ENCODE measurements at regions not wholly inside any gene's neighbourhood (a gene's known extent, or its start where the extent isn't known, plus 50 kb on each side); places are given as distances from the start of the nearest gene placed in this dataset.
"Not testable (repeated sequence)": the region's sequence is repeated elsewhere in the genome, so short reads cannot be mapped to it uniquely, and the experiment has no call there.

- no peak for DNase-seq
Measured at GRCh38 chr11:116055064-116055463, 550.8 kb upstream of the CADM1 start.

GRCh38 chr11:116053548-116053919 lies 549.3 kb upstream of the CADM1 start:
- DNase-seq = no peak

DNA sequence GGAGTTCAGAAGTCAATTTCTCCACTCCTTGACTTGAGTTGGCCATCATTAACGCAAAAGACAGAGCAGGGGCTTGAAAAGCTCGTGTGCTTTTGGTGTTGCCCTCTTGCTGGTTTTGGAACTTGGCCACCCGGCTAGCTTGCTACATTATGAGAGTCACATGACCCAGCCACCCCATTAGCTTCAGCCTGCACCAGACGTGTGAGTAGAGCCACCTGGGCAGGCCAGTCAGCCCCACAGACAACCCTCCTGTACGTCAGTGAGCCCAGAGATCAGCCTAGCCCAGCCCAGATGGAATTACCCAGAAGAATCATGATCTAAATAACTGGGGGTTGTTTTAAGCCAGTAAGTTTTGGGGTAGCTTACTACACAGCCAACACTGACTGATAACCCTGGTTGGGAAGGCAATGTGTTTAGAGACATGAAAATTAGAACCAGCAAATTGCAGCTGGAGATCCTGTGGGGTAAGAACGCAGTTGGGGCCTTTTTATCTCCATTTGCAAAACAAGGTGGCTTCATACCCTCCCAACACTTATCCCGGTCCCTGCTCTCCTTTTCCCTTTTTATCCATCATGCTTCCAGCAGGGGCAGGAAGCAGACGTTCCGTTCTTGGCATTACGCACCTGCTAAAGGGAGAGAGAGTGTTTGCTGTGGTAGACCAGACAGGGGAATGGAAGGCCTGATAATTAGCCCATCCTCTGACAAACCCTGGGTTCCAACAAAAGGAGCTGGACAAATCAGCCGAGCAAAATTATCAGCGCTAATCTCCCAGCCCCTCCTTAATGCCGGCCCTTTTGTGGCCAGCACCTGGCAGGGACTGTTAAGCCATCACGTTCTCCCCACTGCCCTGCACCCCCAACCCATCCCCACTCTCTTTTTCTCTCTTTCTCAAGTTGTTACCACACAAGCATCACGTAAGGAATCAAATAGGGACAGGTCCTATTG lies 548.7 kb upstream of the CADM1 start:
- DNase-seq = no peak

DNA sequence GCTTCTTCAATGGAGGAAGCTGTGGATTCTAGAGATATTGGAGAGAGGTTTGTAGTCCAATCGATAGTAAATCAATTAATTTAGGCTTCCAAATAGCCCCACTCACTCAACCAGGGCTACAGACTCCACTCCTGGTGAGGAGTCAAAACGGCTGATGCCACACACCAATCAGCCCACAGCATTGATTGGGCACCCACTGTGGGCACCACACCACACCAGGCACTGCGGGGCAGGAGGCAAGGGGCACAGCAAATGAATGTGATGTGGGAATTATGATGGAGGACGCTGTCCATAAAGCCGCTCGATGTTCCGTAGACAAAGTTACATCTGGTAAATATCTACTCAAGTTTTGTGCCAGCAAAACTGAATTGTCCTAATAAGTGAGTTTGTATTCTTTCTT lies 547.3 kb upstream of the CADM1 start:
- DNase-seq = no peak

- DNase-seq = no peak
Measured at GRCh38 chr11:116049383-116049782, 545.2 kb upstream of the CADM1 start.

DNA sequence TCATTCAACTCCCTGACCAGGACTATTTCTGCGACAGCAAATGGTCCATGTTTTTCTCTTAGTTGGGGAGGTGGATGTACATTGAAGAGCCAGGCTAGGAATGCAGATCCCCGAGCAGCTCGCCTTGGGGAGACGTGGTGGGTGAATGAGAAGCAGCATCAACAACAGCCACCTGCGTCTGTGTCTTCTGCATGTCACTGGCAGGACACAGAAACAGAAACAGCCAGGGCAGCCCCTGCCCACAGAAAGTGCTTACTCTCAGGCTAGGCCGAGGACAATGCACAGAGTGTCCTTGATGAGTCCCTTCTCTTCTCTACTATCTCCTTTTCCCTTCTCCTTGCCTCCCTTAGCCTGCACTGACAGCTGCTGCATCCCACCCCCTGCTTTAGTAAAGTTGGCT lies 541.9 kb upstream of the CADM1 start:
- DNase-seq = no peak

GRCh38 chr11:116044941-116045340 lies 540.7 kb upstream of the CADM1 start:
- no peak for DNase-seq

- no peak for DNase-seq
Measured at GRCh38 chr11:116044520-116044919, 540.3 kb upstream of the CADM1 start.

- no peak for DNase-seq
Measured at GRCh38 chr11:116043857-116044256, 539.6 kb upstream of the CADM1 start.

- DNase-seq = not testable (repeated sequence)
Measured at GRCh38 chr11:116043059-116043458, 538.8 kb upstream of the CADM1 start.

GRCh38 chr11:116042146-116042545 lies 537.9 kb upstream of the CADM1 start:
- no peak for DNase-seq

- no peak for DNase-seq
Measured at GRCh38 chr11:116037861-116038260, 533.6 kb upstream of the CADM1 start.

- no peak for DNase-seq
Measured at GRCh38 chr11:116035977-116036376, 531.8 kb upstream of the CADM1 start.

DNA sequence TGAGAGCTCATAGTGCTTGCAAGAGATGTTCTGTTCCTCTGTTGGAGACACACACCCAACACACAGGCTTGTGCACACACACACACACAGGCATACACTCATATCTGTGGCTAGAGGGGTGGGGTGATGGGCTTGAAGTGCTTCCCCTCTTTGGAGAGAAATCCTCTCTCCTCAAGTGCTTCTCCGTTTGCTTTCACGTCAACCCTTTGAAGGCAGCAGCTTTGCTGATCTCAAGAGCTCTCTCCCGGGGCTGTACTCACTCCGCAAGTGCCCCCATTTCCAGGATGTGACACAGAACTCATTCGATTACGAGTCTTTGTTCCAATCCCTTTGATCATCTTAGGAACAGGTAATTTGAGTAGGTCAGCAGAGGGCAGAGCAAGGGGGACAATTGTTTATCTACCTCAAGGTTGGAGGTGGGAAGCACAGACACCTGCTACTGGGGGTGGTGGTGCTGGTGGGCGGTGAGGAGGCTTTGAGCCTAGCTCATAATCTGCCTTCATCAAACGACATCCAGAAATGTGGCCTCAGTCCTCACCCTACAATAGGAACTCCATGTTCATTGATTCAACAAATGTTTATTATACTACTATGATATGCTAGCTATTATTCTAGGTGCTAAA lies 529.8 kb upstream of the CADM1 start:
- DNase-seq = no peak

DNA sequence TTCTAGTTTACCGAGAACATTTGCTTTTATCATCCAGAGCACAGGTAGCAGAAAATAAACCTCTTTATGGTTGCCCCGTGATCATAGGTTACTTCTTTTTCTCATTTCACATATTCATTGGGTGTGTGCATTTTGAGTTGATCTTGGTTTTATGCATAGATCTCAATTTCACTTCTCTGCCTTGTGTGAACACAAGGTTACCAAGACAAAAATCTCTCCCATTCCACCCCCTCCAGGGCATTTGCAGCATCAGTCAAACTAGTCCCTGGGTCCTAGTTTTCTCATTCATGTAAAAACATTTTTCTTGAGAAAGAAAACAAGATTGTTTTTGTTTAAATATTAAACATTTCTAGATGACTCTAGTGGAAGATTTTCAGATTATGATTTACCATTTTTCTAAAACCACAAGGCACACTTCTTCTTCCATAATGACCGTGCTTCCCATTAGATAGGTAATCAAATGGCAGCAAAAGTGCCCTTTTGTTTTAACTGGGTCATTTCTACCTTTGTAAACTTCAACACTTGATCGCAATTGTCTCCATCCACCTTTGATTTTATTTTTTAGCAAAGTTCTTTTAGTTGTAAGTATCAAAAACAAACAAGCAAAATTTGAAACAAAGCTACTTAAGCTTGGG lies 526.6 kb upstream of the CADM1 start:
- no peak for DNase-seq

DNA sequence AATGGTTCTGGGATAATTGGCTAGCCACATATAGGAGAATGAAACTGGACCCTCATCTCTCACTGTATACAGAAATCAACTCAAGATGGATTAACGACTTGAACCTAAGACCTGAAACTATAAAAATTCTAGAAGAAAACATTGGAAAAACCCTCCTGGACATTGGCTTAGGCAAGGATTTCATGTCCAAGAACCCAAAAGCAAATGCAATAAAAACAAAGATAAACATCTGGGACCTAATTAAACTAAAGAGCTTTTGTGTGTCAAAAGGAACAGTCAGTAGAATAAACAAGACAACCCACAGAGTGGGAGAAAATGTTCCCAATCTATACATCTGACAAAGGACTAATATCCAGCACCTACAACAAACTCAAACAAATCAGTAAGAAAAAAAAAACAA lies 524.3 kb upstream of the CADM1 start:
- not testable (repeated sequence) for DNase-seq

DNA sequence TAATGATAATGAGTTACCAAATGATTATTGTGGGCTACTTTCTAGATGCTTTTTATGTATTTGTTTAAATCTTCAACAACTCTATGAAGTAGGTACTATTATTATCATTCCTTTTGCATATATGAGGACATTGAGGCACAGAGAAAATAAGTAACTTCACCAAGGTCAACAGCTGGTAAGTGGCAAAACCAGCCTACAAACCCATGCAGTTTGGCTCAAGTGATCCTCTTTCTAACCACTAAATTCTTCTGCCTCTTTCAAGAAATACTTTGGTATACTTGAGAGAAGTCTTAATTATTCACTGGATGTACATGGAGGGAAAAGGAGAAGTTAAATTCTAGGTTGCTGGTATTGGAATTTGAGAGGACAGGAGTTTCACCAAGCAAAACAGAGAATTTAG lies 495.2 kb upstream of the CADM1 start:
- no peak for DNase-seq

GRCh38 chr11:115996808-115997188 lies 492.6 kb upstream of the CADM1 start:
- DNase-seq = no peak

DNA sequence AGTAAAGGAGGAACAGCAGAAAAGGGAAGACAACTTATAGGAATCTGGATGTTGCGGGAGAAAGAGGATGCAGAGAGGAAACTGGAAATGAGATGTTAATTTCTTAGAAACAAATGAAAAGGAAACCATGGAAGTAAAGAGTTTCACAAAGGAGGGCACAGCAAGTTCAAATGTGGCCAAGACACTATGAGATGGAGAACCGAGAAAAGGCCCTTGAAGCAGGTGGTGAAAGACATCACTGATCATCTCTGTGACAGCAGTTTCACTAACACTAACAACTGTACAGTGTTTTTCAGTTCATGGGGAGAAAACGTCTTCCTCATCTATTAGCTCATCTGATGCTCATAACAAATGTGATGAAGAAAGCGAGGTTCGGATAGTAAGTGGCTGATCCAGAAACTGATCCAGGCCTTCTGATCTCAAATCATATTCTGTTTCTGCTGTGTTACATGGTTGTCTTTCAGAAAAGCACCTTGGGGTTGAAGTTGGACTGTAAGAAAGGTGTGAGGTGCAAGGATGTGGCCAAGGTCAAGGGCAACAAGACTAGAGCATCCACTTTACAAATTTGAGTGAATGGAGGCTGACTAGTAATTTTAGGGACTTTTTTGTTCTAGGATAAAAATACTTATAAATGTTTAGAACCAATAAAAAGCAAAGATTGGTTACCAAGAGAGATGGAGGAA lies 492.1 kb upstream of the CADM1 start:
- no peak for DNase-seq

GRCh38 chr11:115993590-115993989 lies 489.4 kb upstream of the CADM1 start:
- DNase-seq = no peak

- DNase-seq = no peak
Measured at GRCh38 chr11:115990004-115990447, 485.8 kb upstream of the CADM1 start.

DNA sequence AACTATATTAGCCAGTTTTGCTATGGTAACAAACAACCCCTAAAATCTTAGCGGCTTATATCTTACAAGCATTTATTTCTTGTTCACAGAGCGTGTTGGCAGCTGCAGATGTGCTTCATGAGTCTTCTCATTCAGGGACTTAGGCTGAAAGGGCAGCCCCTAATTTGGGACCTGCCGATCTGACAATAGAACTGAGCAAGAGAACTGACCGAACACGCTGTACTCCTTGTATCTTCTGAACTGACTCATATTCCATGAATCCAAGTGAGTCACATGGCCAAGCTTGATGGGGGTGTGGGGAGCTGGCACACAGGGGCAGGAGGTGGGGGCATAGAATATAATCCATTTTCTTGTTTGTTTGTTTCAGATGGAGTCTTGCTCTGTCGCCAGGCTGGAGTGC lies 481.7 kb upstream of the CADM1 start:
- DNase-seq = no peak

GRCh38 chr11:115984228-115984627 lies 480.0 kb upstream of the CADM1 start:
- no peak for DNase-seq
